IMR-90 (cell line): ENCODE measurements at regions not wholly inside any gene's neighbourhood (a gene's known extent, or its start where the extent isn't known, plus 50 kb on each side); places are given as distances from the start of the nearest gene placed in this dataset.

Experiments
- ATAC-seq: fragments of 200-7000 bp; cut with Tn5 transposase; 2 replicates; pipeline ENCODE4 v1.9.1; 2020; ENCODE audit warnings: low read depth, mild to moderate bottlenecking, moderate library complexity
- BruUV-seq: library from RNA; stranded (reverse); fragments of 400-500 nt; replicated peaks from 2 replicates; lab custom pipeline; 2021; lab: Mats Ljungman, UMichigan
- CTCF ChIA-PET: fragments of 300-600 bp; formaldehyde crosslinking; extraction: SDS; loops from one replicate; lab custom pipeline; 2021; ENCODE audit warnings: antibody characterized with exemption; lab: Yijun Ruan, JAX
- POLR2A ChIA-PET: fragments of 300-600 bp; sonication (Branson Sonifier 250); formaldehyde crosslinking; loops from one replicate; lab custom pipeline; 2022; ENCODE audit warnings: antibody characterized with exemption; ENCODE audit not compliant: unreplicated experiment; lab: Charles Lee
- DNase-seq: peaks from one replicate; pipeline ENCODE4 v3.0.0; 2013
- H2AFZ ChIP-seq: replicated peaks from 2 replicates; pipeline ENCODE3; 2013; ENCODE audit warnings: low read length, mild to moderate bottlenecking; ENCODE audit not compliant: poor library complexity
- H2AK5ac ChIP-seq: 2 replicates; pipeline ENCODE4 v1.6.1; 2013; ENCODE audit warnings: low read depth, low read length, inconsistent platforms
- H2AK9ac ChIP-seq: replicated peaks from 2 replicates; pipeline ENCODE3; 2013; ENCODE audit warnings: mild to moderate bottlenecking, low read depth, low read length, moderate library complexity; ENCODE audit not compliant: poor library complexity
- H2BK120ac ChIP-seq: 2 replicates; pipeline ENCODE4 v1.6.1; 2013; ENCODE audit warnings: low read depth, low read length, inconsistent platforms
- H2BK15ac ChIP-seq: 3 replicates; pipeline ENCODE4 v1.6.1; 2013; ENCODE audit warnings: low read depth, low read length, inconsistent platforms
- H2BK20ac ChIP-seq: 2 replicates; pipeline ENCODE4 v1.6.1; 2013; ENCODE audit warnings: low read depth, mild to moderate bottlenecking, inconsistent platforms, low read length, moderate library complexity
- H2BK5ac ChIP-seq: 2 replicates; pipeline ENCODE4 v1.6.1; 2013; ENCODE audit warnings: mild to moderate bottlenecking, low read depth, low read length, inconsistent platforms; ENCODE audit not compliant: poor library complexity, severe bottlenecking
- H3K14ac ChIP-seq: replicated peaks from 2 replicates; pipeline ENCODE4 v1.6.1; 2013; ENCODE audit warnings: low read depth, low read length, inconsistent platforms
- H3K18ac ChIP-seq: 2 replicates; pipeline ENCODE4 v1.6.1; 2013; ENCODE audit warnings: low read depth, low read length, control low read depth
- H3K23ac ChIP-seq: 2 replicates; pipeline ENCODE4 v1.6.1; 2013; ENCODE audit warnings: low read depth, low read length, inconsistent platforms
- H3K27ac ChIP-seq: 2 replicates; pipeline ENCODE4 v1.5.1; 2013; ENCODE audit warnings: mild to moderate bottlenecking, control low read depth, low read length; ENCODE audit not compliant: insufficient read depth
- H3K27me3 ChIP-seq: 2 replicates; pipeline ENCODE4 v1.6.1; 2013; ENCODE audit warnings: low read length; ENCODE audit not compliant: control insufficient read depth, insufficient read depth
- H3K36me3 ChIP-seq: 2 replicates; pipeline ENCODE4 v1.6.1; 2013; ENCODE audit warnings: low read length, mixed read lengths; ENCODE audit not compliant: control insufficient read depth, insufficient read depth
- H3K4ac ChIP-seq: 2 replicates; pipeline ENCODE4 v1.6.1; 2013; ENCODE audit warnings: low read depth, low read length, inconsistent platforms
- H3K4me1 ChIP-seq: 2 replicates; pipeline ENCODE4 v1.6.1; 2013; ENCODE audit warnings: low read length, mixed read lengths; ENCODE audit not compliant: control insufficient read depth, insufficient read depth
- H3K4me2 ChIP-seq: 2 replicates; pipeline ENCODE4 v1.6.1; 2013; ENCODE audit warnings: low read depth, mild to moderate bottlenecking, control low read depth, low read length, moderate library complexity
- H3K4me3 ChIP-seq: 2 replicates; pipeline ENCODE4 v1.5.1; 2013; ENCODE audit warnings: low read depth, mild to moderate bottlenecking, control low read depth, low read length, moderate library complexity; ENCODE audit not compliant: insufficient read depth
- H3K56ac ChIP-seq: 2 replicates; pipeline ENCODE4 v1.6.1; 2013; ENCODE audit warnings: low read length, inconsistent platforms; ENCODE audit not compliant: insufficient read depth; ENCODE audit errors: extremely low read depth
- H3K79me1 ChIP-seq, 2 experiments: 2 replicates each; pipeline ENCODE4 v1.6.1; 2013; ENCODE audit warnings: low read length in 2 of 2, inconsistent platforms in 1 of 2, low read depth in 1 of 2
- H3K9ac ChIP-seq: 2 replicates; pipeline ENCODE4 v1.6.1; 2013; ENCODE audit warnings: low read depth, low read length, control low read depth
- H3K9me1 ChIP-seq: 2 replicates; pipeline ENCODE4 v1.6.1; 2013; ENCODE audit warnings: low read length, inconsistent platforms; ENCODE audit not compliant: insufficient read depth
- H3K9me3 ChIP-seq: 2 replicates; pipeline ENCODE4 v1.6.1; 2013; ENCODE audit warnings: low read length; ENCODE audit not compliant: control insufficient read depth, insufficient read depth
- H4K20me1 ChIP-seq: 2 replicates; pipeline ENCODE4 v1.6.1; 2013; ENCODE audit warnings: low read length, inconsistent platforms; ENCODE audit not compliant: insufficient read depth
- H4K5ac ChIP-seq: 2 replicates; pipeline ENCODE4 v1.6.1; 2013; ENCODE audit warnings: mild to moderate bottlenecking, low read depth, low read length, control low read depth
- H4K8ac ChIP-seq, 2 experiments: 2 replicates each; pipeline ENCODE4 v1.6.1; 2013; ENCODE audit warnings: low read depth in 2 of 2, low read length in 2 of 2, control low read depth in 1 of 2, inconsistent platforms in 1 of 2
- H4K91ac ChIP-seq: 2 replicates; pipeline ENCODE4 v1.6.1; 2013; ENCODE audit warnings: low read depth, low read length, inconsistent platforms; ENCODE audit not compliant: insufficient read depth
- FOS ChIP-seq: fragments of 150-350 bp; IDR thresholded peaks from 2 replicates; pipeline ENCODE4 v1.6.1; 2016; ENCODE audit warnings: low read depth, low read length
- NFE2L2 ChIP-seq: fragments of 150-350 bp; IDR thresholded peaks from 2 replicates; pipeline ENCODE4 v1.6.1; 2016; ENCODE audit warnings: low read depth, mild to moderate bottlenecking, low read length
- POLR2A ChIP-seq: IDR thresholded peaks from 2 replicates; pipeline ENCODE4 v1.6.1; 2012; ENCODE audit warnings: mild to moderate bottlenecking, low read depth, low read length
- RCOR1 ChIP-seq: IDR thresholded peaks from 2 replicates; pipeline ENCODE4 v1.6.1; 2012; ENCODE audit warnings: mild to moderate bottlenecking, low read length, improper control_type of control experiment; ENCODE audit not compliant: insufficient replicate concordance
- WGBS, 2 experiments: methylation state at CpG; one replicate each; pipeline versions ENCODE4 v1.1.5 to v1.1.7; 2013; ENCODE audit warnings: missing lambda C conversion rate in 2 of 2; ENCODE audit not compliant: insufficient read length in 1 of 2; ENCODE audit errors: extremely low coverage in 2 of 2; 5-methylcytosine and 5-hydroxymethylcytosine counted together
- dilution Hi-C: fragments of 300-500 bp; cut with HindIII; formaldehyde crosslinking; loops from one replicate; pipeline ENCODE4 v1.14.3; 2018; ENCODE audit warnings: low sequenced_read_pairs; ENCODE audit not compliant: unreplicated experiment
- in situ Hi-C: fragments of 300-500 bp; cut with MboI; formaldehyde crosslinking; loops from 3 replicates; pipeline ENCODE4 v1.14.3; 2019; ENCODE audit warnings: low sequenced_read_pairs, inconsistent platforms, mixed read lengths
- intact Hi-C: fragments of 100-400 bp; cut with micrococcal nuclease; formaldehyde crosslinking; loops from 2 replicates; pipeline ENCODE4 v1.10.0; 2022

GRCh38 chr10:131725581-131726069 is 175.2 kb upstream of the PPP2R2D start:
- ATAC-seq (no peak), DNase-seq (no peak)
- Histone ChIP-seq H2BK15ac (no peak overlapping the region), H3K27me3 (no peaks in the 10 kb centered on the region), H2BK20ac (no peak overlapping the region), H3K4ac (no peak overlapping the region), H3K23ac (no peak overlapping the region), H3K4me1 (no peaks in the 10 kb centered on the region), H2AK5ac (no peak overlapping the region), H3K56ac (no peak overlapping the region), H3K4me3 (no peak overlapping the region), H3K79me1 (no peaks in the 10 kb centered on the region), H3K18ac (no peak overlapping the region), H4K20me1 (no peaks in the 10 kb centered on the region), H2AFZ (no peak overlapping the region), H2BK5ac (no peak overlapping the region), H4K5ac (no peak overlapping the region), H3K9me1 (no peaks in the 10 kb centered on the region), H4K8ac (no peak overlapping the region), H4K91ac (no peak overlapping the region), H3K36me3 (no peaks in the 10 kb centered on the region), H3K4me2 (no peak overlapping the region), H3K9ac (no peak overlapping the region), H3K9me3 (peaks cover 48% of the 10 kb centered on the region), H3K27ac (no peak overlapping the region), H2BK120ac (no peak overlapping the region), H3K14ac (no peak overlapping the region), H2AK9ac (no peak overlapping the region)
- intact Hi-C loops (no loop called here), in situ Hi-C loops (no loop called here), dilution Hi-C loops (no loop called here)
- ChIA-PET CTCF (no interaction called here), POLR2A (no interaction called here)
- TF ChIP-seq NFE2L2, result no peak
- TF ChIP-seq POLR2A, result no peak
- no peak for TF ChIP-seq RCOR1
- TF ChIP-seq FOS, result no peak
- WGBS, 2 experiments, result 90% methylated on average over 2 of the region's 17 CpGs; no CpG with 5 or more reads in 1 of the 2 experiments
- no TSS peak for BruUV-seq
